HG02763 (cell line): ENCODE measurements at regions not wholly inside any gene's neighbourhood (a gene's known extent, or its start where the extent isn't known, plus 50 kb on each side); places are given as distances from the start of the nearest gene placed in this dataset.

Source experiments
- ATAC-seq: cut with Tn5 transposase; IDR thresholded peaks from one replicate; pipeline ENCODE4 v1.9.1; 2021; ENCODE audit warnings: mild to moderate bottlenecking, moderate library complexity; ENCODE audit not compliant: unreplicated experiment

GRCh38 chr6:41404182-41404845 is 68.9 kb downstream of the NCR2 start:
- ATAC-seq, result no peak

DNA sequence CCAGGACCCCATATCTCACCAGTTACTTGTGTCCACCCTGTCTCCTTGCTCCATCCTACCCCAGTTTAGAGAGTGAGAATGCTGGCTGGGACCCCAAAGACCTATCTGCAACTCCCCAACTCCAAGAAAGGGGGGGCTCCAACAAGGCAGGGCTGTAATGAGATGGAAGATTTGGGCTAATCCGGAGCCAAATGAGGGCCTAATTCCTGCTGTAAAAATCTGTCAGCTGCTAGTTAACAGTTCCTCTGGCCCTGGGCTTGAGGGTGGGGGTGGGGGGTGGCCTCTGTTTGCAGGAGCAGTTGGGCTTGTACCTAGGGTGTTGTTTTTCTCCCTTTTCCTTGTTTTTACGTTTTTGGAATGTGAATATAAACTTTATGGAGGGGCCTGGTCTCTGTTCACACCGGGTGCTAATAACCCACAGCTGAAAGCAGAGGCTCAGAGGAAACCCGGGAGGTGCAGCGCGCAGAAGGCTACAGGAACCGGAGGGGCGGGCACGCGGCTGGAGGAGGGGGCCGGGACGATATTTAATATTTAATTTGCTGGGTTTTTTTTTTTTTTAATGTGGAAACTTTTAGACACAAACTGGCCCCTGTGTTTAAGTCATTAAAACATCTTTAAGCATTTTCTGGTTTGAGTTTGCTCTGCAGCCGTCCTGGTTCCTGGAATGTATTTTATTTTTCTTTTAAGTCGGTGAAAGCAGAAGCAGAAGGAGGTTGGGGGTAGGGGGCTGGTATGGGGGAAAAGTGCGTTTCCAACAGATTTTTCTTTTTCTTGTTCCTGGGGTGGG is 70.7 kb downstream of the NCR2 start:
- ATAC-seq, result no peak

DNA sequence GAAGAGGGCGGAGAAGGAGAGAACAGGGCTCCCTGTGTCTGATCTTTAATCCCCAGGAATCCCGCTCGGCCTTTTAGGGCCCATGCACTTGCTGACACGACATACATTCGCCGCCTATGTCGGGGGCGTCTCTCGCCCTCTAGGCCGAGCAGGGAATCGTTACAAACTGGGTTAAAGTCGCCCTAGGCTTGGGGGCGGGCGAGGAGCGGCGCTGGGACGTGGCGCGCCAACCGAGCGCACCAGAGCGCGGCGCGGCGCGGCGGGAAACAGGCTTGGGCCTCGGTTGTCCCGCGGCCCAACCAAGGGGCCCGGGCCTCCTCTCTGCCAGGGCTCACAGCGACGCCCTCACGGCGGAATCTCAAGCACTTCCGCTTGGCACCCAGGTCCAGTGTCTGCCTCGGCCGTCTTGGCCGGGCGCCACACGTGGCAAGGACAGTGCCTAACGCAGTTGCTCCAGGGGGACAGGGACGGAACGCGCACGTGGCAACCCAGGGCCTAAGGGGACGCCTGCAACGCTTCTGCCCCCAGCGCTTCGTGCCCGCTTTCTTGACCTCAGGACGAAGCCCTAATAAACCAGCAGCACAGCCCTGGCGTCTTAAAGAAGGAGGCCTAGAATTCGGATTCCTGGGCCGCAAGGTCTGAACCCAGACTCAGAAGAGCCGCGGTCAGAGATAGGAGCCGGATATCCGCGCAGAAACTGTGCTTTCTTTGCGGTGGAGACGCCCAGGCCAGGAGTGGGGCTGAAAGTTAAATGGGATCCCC is 71.5 kb downstream of the NCR2 start:
- ATAC-seq, result no peak

GRCh38 chr6:41408576-41408975 is 73.2 kb downstream of the NCR2 start:
- no peak for ATAC-seq

DNA sequence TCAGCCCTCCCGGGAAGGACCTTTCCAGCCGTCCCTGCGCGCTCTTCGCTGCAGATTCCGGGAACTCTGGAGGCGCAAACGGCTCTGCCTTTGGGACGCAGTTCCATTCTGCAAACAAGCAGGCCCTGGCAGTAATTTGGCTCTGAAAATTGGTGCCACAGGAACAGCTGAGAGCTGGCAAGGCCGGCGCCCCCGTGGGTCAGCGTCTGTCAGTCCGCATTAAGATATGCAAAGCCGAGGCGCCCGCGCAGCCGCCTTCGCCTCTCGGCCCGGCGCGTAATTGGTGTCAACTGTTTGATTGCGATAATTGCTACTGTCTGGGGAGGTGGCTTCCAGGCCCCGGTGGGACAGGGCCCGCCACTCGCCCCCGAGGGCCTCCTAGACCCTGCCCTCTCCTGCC is 73.6 kb downstream of the NCR2 start:
- no peak for ATAC-seq

DNA sequence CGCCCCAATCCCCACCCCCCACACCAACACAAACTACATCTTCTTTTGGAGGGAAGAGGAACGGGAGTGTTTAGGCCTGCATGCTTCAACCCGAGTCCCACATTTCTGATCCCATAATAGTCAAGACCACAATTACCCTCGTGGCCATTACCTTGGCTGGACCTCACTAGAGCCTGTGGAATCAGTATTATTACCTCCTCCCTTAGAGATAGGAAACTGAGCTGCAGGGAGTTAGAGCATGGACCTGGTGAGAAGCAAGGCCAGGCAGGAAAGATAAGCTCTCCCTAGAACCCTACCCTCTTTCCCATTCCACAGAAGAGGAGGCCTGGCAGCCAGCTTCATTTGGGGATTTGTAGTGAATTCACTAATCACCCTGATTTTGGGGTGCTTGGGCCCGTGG is 74.1 kb downstream of the NCR2 start:
- no peak for ATAC-seq

DNA sequence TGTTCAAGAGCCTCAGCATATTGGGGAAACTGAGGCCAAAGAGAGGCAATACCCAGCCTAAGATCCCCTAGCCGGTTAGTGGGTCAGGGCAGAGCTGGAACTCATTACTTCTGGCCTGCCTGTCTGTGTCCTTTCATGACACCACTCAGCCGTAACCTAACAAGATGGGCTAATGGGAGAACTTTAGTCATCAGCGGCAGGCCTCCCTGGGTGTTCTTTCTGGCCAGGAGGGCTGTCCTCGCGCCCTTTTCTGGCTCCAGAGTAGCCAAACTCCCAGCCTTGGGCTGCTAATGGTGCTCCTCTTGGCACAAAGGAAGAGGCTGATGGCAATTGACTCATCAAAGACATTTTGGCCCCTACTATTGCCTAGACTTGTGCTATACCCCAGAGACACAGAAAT is 76.6 kb downstream of the NCR2 start:
- ATAC-seq, result no peak

GRCh38 chr6:41413250-41413649 is 77.8 kb downstream of the NCR2 start:
- ATAC-seq, result no peak

- no peak for ATAC-seq
These were observed 81.1 kb downstream of the NCR2 start for GRCh38 chr6:41416501-41416837.

DNA sequence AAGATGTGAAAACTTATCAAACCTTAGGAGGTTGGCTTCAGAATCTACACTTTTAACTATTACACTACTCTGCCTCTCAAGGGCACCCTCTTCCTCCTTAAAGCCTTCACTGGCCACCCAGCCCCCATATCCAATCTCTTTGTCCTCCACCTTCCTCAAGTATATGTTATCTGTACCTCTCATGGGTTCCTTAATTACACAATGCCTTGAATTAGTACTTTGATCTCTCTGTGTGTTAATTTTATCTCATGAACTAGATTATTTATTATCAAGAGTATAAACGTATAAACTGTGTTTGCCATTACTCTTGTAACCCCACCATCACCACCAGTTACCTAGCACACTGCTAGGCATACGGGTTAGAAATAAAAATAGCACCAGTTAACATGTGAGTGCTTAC is 83.3 kb downstream of the NCR2 start:
- no peak for ATAC-seq

DNA sequence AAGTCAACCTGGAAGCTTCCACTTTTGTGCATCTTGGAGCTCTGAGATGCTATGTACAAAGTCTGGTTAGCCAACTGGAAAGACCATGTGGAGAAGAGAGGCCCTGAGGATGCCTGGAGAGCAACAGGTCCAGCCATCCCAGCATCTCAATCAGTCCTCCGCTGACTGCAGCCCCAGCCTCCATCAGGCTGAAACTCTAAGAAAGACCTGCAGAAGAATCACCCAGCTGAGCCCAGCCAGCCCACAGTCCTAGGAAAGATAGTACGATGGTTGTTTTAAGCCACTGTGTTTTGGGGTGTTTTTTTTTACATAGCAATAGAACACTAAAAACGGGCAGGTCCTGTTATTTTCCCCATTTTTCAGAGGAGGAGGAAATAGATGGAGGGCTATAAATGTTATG is 84.0 kb downstream of the NCR2 start:
- ATAC-seq, result no peak

- no peak for ATAC-seq
These were observed 84.8 kb downstream of the NCR2 start for GRCh38 chr6:41420186-41420585.

DNA sequence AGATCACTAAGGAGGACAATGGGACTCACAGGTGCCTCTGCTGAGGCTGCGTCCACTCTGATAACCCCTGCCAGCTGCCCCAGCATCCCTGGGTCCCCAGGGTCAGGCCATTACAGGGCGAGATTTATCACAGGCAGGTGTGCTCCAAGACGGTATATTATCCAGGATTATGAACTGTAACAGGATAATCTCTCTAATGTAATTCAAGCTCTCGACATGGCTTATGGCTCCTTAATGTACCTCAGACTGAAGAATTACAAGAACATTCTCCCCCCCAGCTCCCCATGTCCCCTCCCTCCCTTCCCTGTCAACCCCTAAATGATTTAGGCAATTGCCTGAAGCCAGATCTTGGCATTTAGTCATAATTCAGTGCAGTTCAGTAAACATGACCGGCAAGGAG is 86.8 kb downstream of the NCR2 start:
- no peak for ATAC-seq

- no peak for ATAC-seq
These were observed 87.6 kb downstream of the NCR2 start for GRCh38 chr6:41423002-41423401.

GRCh38 chr6:41424370-41425058 is 89.1 kb downstream of the NCR2 start:
- no peak for ATAC-seq

DNA sequence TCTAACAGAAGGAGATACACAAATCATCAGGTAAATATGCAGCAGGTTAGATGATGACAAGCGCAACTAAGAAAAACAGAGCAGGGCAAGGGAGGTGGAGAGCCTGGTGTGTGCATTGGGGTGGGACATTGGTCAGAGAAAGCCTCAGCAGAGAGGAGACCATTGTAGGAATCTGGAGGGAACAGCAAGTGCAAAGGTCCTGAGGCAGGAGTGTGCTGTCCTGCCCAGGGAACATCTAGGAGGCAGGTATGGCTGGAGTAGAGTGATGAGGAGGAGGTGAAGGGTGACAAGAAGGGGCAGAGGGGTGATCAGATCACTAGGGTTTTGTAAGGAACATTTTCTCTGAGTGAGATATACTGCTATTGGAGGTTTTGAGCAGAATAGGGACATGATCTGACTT is 90.1 kb downstream of the NCR2 start:
- no peak for ATAC-seq

- ATAC-seq, result no peak
These were observed 91.0 kb downstream of the NCR2 start for GRCh38 chr6:41426438-41426851.

- ATAC-seq, result no peak
These were observed 91.7 kb downstream of the NCR2 start for GRCh38 chr6:41426888-41427641.

- ATAC-seq, result no peak
These were observed 92.4 kb downstream of the NCR2 start for GRCh38 chr6:41427642-41428335.

DNA sequence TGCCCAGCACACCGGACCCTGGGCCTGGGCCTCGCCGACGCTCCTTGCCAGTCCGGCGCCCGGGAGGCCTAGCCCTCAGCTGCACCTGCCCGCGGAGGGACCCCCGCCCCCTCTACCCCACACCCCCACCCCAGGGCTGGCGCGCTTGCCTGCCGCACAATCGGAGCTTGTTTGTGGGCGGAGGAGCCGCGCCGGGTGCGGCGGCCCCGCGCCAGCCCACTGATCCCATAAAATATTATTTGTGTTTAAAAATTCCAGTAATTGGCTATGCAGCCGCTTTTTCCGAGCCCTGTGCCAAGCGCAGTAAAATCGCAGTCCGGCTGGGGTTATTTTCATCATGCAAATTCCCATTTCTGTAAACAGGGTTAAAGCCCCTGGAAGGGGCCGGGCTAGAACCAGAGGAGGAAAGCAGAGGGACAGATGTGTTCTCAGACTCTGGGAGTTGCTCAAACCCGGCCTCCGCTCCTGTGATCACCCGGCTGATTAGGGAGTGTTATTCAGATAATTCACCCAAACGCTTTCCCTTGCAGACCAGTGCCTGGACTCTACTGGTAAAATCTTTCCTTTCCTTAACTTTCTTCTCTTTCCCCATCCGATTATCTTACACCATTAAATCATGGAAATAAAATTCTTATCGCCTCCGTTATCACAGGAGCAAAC is 93.1 kb downstream of the NCR2 start:
- ATAC-seq, result no peak
